ENCODE measurements at regions not wholly inside any gene's neighbourhood (a gene's known extent, or its start where the extent isn't known, plus 50 kb on each side); places are given as distances from the start of the nearest gene placed in this dataset.
A peak's percentile ranks its signal among the peaks of the same experiment; 100 is the strongest.

GRCh38 chr2:589281-590130 lies 87.7 kb downstream of the TMEM18 start:
- Histone ChIP-seq H3K27ac (peak overlapping the region in 3 of 4 donors; percentile 5 to 58 (median 50)), H3K27me3 (no peaks in the 10 kb centered on the region), H3K36me3 (replicated peaks in 1 of 2; ENCODE audit: insufficient read depth in 1 of 2, low read depth in 2 of 2) (no peaks in the 10 kb centered on the region), H3K9me3 (no peaks in the 10 kb centered on the region), H3K4me3 (no peak overlapping the region), H3K4me1 (peaks cover 37% of the 10 kb centered on the region)
- peak; percentile 26 to 58 (median 39) for DNase-seq
- 72 to 74% methylated on average over 10 of the region's 10 CpGs for WGBS, 2 donors
- TF ChIP-seq POLR2A (IDR thresholded peaks at IDR 0.05) = no peak
- TF ChIP-seq, protein P1, sequence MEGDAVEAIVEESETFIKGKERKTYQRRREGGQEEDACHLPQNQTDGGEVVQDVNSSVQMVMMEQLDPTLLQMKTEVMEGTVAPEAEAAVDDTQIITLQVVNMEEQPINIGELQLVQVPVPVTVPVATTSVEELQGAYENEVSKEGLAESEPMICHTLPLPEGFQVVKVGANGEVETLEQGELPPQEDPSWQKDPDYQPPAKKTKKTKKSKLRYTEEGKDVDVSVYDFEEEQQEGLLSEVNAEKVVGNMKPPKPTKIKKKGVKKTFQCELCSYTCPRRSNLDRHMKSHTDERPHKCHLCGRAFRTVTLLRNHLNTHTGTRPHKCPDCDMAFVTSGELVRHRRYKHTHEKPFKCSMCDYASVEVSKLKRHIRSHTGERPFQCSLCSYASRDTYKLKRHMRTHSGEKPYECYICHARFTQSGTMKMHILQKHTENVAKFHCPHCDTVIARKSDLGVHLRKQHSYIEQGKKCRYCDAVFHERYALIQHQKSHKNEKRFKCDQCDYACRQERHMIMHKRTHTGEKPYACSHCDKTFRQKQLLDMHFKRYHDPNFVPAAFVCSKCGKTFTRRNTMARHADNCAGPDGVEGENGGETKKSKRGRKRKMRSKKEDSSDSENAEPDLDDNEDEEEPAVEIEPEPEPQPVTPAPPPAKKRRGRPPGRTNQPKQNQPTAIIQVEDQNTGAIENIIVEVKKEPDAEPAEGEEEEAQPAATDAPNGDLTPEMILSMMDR (IDR thresholded peaks at IDR 0.05) = no peak
- peak; percentile 62 for ATAC-seq
- intact Hi-C loops (cut with DNase I) = no loop called here

DNA sequence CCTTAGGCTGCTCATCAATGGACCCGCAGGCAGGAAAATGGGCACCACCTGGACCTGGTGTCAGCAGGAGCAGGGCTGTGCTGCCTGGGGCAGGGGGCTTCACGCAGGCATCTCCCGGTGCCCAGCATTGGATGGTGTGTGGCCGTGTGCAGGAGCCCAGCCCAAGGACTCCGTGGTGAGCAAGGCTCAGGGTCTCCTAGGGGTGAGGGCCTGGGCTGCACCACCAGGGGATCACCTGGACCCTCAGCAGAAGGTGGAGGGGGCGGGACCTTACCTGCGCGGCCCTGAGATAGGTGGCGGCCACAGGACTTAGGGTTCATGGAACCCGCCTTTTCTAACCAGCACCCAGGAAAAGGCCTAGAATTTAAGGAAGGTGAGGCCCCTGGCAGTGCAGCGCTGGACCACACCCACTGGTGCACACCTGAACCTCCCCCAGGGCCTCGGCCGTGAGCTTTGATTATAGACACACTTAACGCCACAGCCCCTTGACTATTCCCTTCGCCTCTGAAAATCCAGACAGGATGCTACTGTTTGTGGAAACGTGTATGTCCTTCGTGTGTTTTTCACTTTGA lies 89.0 kb downstream of the TMEM18 start:
- Histone ChIP-seq H3K4me1 (peaks cover 37% of the 10 kb centered on the region), H3K27me3 (no peaks in the 10 kb centered on the region), H3K9me3 (no peaks in the 10 kb centered on the region), H3K27ac (peak overlapping the region in 2 of 4 donors; percentile 66 to 83), H3K4me3 (no peak overlapping the region), H3K36me3 (replicated peaks in 1 of 2; ENCODE audit: insufficient read depth in 1 of 2, low read depth in 2 of 2) (no peaks in the 10 kb centered on the region)
- ATAC-seq (no peak), DNase-seq (no peak)
- TF ChIP-seq POLR2A (IDR thresholded peaks at IDR 0.05) = no peak
- TF ChIP-seq, protein P1 (IDR thresholded peaks at IDR 0.05) = no peak
- 82 to 84% methylated on average over 8 to 17 of the region's 17 CpGs for WGBS, 2 donors
- intact Hi-C loops (cut with DNase I) = no loop called here

- WGBS, 2 donors = 72 to 77% methylated on average over 14 to 18 of the region's 18 CpGs
- intact Hi-C loops (cut with DNase I) = no loop called here
- H3K4me1 ChIP-seq = peaks cover 37% of the 10 kb centered on the region
- no peaks in the 10 kb centered on the region for H3K9me3 ChIP-seq
- no peaks in the 10 kb centered on the region for H3K36me3 ChIP-seq (replicated peaks in 1 of 2; ENCODE audit: insufficient read depth in 1 of 2, low read depth in 2 of 2)
- ATAC-seq (peak; percentile 18), DNase-seq (no peak)
- no peaks in the 10 kb centered on the region for H3K27me3 ChIP-seq
- H3K27ac ChIP-seq = peak overlapping the region; percentile 59 to 83 (median 65)
- H3K4me3 ChIP-seq = no peak overlapping the region
- TF ChIP-seq POLR2A (IDR thresholded peaks at IDR 0.05) = no peak
- TF ChIP-seq, protein P1 (IDR thresholded peaks at IDR 0.05) = no peak
Observed at GRCh38 chr2:587087-587960, 89.9 kb downstream of the TMEM18 start.

DNA sequence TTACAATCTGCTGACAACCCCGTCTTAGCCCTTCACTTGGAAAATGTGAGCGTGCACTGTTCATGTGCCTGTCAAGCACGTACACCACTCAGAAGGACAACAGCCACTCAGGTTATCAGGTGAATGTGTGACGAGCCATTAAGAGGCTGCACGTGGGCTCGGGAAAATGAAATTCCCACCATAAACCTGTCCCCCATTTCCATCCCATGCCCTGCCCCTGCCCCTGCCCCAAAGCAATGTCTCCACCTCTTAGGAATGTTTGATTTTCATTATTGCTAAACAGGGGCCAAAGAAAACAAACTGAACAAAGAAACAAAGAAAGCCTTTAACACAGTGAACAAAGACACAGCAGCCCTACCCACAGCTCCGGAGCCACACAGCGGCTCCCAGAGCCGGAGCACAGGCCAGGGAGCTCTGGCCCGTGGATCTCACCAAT lies 90.5 kb downstream of the TMEM18 start:
- Histone ChIP-seq H3K27me3 (no peaks in the 10 kb centered on the region), H3K36me3 (replicated peaks in 1 of 2; ENCODE audit: insufficient read depth in 1 of 2, low read depth in 2 of 2) (no peaks in the 10 kb centered on the region), H3K4me3 (no peak overlapping the region), H3K4me1 (peaks cover 37% of the 10 kb centered on the region), H3K9me3 (no peaks in the 10 kb centered on the region), H3K27ac (peak overlapping the region; percentile 59 to 83 (median 65))
- no peak for TF ChIP-seq POLR2A (IDR thresholded peaks at IDR 0.05)
- TF ChIP-seq, protein P1 (IDR thresholded peaks at IDR 0.05) = no peak
- ATAC-seq (peak; percentile 79), DNase-seq (peak in 1 of 4 donors; percentile 12)
- 22 to 41% methylated on average over 10 of the region's 10 CpGs for WGBS, 2 donors
- intact Hi-C loops (cut with DNase I) = no loop called here

Data from body of pancreas (tissue), 4 donors.